HCT116 (cell line): ENCODE measurements at regions not wholly inside any gene's neighbourhood (a gene's known extent, or its start where the extent isn't known, plus 50 kb on each side); places are given as distances from the start of the nearest gene placed in this dataset.

Experiments
- CTCF ChIP-seq, 3 experiments: fragments of 200-600 bp in 1 of 3; sonication (generic) in 1 of 3; IDR thresholded peaks in 2 of 3; conservative IDR thresholded peaks in 1 of 3; 2 replicates each; pipeline ENCODE4 v1.5.1; 2012 to 2017; ENCODE audit warnings: low read depth in 2 of 3, low read length in 2 of 3, antibody characterized with exemption in 1 of 3, borderline replicate concordance in 1 of 3, control low read depth in 1 of 3, mild to moderate bottlenecking in 1 of 3, mixed read lengths in 1 of 3, mixed run types in 1 of 3, moderate library complexity in 1 of 3; ENCODE audit not compliant: insufficient read depth in 1 of 3
- POLR2AphosphoS5 ChIP-seq: IDR thresholded peaks from 2 replicates; pipeline ENCODE4 v1.6.1; 2011; ENCODE audit warnings: mild to moderate bottlenecking, low read depth, low read length, moderate library complexity
- ZBTB33 ChIP-seq: IDR thresholded peaks from 2 replicates; pipeline ENCODE4 v1.6.1; 2011; ENCODE audit warnings: mild to moderate bottlenecking, low read length, moderate library complexity; ENCODE audit not compliant: insufficient replicate concordance; ENCODE audit errors: extremely low read depth

- TF ChIP-seq ZBTB33 (no peak), POLR2AphosphoS5 (no peak), CTCF (IDR thresholded peaks at IDR 0.05 in 2 of 3, conservative IDR thresholded peaks at IDR 0.05 in 1 of 3; ENCODE audit: borderline replicate concordance in 1 of 3, insufficient read depth in 1 of 3, low read depth in 2 of 3, low read length in 2 of 3) (no peak)
Measured at GRCh38 chr2:116489944-116490343, 1324.5 kb upstream of the DDX18 start.
